HL-60 (cell line): ENCODE measurements at regions not wholly inside any gene's neighbourhood (a gene's known extent, or its start where the extent isn't known, plus 50 kb on each side); places are given as distances from the start of the nearest gene placed in this dataset.

Experiments
- CTCF ChIP-seq: IDR thresholded peaks from one replicate; pipeline ENCODE4 v1.5.1; 2011; ENCODE audit warnings: low read length, control low read depth, inconsistent platforms; ENCODE audit not compliant: insufficient read depth
- GABPA ChIP-seq: IDR thresholded peaks from 2 replicates; pipeline ENCODE4 v1.6.1; 2012; ENCODE audit warnings: low read depth
- POLR2AphosphoS5 ChIP-seq: IDR thresholded peaks from 2 replicates; pipeline ENCODE4 v1.6.1; 2012; ENCODE audit warnings: low read depth
- REST ChIP-seq: IDR thresholded peaks from 2 replicates; pipeline ENCODE4 v1.6.1; 2012; ENCODE audit warnings: low read depth; ENCODE audit not compliant: insufficient replicate concordance
- SPI1 ChIP-seq: IDR thresholded peaks from 2 replicates; pipeline ENCODE4 v1.6.1; 2012; ENCODE audit warnings: low read depth, mild to moderate bottlenecking, borderline replicate concordance

GRCh38 chr2:150284116-150284515 lies 203.4 kb downstream of the RND3 start:
- TF ChIP-seq CTCF = no peak
- no peak for TF ChIP-seq POLR2AphosphoS5
- TF ChIP-seq GABPA = no peak
- TF ChIP-seq REST = no peak
- TF ChIP-seq SPI1 = no peak
